HG02623 (cell line): ENCODE measurements at regions not wholly inside any gene's neighbourhood (a gene's known extent, or its start where the extent isn't known, plus 50 kb on each side); places are given as distances from the start of the nearest gene placed in this dataset.
"Not testable (repeated sequence)": the region's sequence is repeated elsewhere in the genome, so short reads cannot be mapped to it uniquely, and the experiment has no call there.

ENCODE experiments used
- ATAC-seq: cut with Tn5 transposase; IDR thresholded peaks from one replicate; pipeline ENCODE4 v1.9.1; 2021; ENCODE audit warnings: moderate library complexity; ENCODE audit not compliant: unreplicated experiment

DNA sequence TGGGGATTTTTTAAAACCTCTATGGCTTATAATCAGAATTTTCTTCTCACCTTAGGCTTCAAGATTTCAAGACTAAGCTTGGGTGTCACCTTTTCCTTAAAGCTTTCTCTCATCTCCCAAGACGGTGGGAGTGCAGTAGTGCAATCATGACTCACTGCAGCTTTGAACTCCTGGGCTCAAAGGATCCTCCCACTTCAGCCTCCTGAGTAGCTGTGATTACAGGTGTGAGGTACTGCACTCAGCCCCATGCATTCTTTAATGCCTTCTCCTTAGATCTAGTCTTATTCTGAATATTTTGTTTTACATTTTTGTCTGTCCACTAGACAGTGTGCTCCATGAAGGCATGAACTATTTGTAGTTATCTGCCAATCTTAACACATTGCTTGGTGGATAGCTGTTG is 55.7 kb upstream of the FAT3 start:
- no peak for ATAC-seq

GRCh38 chr11:92167571-92167970 is 57.0 kb upstream of the FAT3 start:
- ATAC-seq: no peak

GRCh38 chr11:92166335-92166734 is 58.3 kb upstream of the FAT3 start:
- ATAC-seq: no peak

DNA sequence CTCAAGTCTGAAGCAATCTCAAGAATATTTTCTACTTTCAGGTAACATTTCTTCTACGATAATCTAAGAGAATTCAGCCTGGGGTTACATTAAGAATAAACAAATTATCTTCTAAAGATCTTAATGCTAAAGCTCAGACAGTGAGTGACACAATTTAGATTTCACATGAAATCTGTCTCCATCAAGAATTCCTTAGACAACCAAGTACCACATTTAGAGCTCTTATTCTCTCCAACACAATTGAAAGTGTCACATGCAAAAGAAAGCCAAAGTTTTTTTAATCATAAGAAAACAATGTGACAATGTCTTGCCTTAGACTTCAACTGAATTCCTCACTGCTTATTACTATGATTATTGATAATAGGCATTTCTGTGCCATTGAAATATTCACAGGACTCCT is 60.7 kb upstream of the FAT3 start:
- no peak for ATAC-seq

DNA sequence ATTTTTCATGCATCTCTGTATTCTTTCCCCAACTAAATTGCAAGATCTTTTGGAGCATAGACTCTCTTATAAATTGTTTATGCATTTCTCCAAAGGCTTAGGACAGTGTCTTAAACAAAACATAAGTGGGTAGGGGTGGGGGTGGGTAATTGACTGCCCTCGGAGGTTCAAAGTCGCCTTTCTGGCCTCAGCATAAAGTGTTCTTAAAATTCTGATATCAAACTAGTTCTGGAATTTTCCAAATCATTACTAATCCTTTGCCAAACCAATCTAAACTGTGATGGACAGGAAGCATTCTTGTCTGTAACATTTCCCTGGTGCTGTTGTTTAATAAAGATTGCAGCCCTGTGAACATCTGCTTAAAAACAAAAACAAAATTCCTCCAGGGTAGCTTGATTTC is 61.8 kb upstream of the FAT3 start:
- no peak for ATAC-seq

GRCh38 chr11:92159931-92160330 is 64.7 kb upstream of the FAT3 start:
- no peak for ATAC-seq

DNA sequence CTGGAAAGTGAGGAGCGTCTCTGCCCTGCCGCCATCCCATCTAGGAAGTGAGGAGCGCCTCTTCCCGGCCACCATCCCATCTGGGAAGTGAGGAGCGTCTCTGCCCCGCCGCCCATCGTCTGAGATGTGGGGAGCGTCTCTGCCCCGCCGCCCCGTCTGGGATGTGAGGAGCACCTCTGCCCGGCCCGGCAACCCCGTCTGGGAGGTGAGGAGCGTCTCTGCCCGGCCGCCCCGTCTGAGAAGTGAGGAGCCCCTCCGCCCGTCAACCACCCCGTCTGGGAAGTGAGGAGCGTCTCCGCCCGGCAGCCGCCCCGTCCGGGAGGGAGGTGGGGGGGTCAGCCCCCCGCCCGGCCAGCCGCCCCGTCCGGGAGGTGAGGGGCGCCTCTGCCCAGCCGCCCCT is 67.2 kb upstream of the FAT3 start:
- ATAC-seq: not testable (repeated sequence)

GRCh38 chr11:92154611-92155010 is 70.0 kb upstream of the FAT3 start:
- no peak for ATAC-seq

DNA sequence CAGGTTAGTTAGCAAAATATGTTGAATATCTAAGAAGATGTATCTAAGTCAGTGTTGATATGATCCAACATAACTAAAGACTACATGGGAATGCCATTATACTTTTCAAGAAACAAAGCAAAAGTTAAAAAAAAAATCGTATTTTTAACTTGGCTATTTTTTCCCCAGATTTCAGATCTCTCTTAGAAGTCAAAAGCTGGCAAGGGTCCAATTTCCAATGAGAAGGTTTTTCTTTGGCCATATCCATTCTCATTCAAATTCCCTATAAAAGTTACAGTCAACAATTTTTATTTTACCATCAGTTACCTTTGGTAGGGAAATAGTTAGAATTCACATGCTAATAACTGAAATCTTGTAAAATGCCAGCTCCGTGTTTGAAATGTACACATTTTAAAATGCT is 70.5 kb upstream of the FAT3 start:
- ATAC-seq: no peak

- no peak for ATAC-seq
Observed at GRCh38 chr11:92153542-92153941, 71.1 kb upstream of the FAT3 start.

DNA sequence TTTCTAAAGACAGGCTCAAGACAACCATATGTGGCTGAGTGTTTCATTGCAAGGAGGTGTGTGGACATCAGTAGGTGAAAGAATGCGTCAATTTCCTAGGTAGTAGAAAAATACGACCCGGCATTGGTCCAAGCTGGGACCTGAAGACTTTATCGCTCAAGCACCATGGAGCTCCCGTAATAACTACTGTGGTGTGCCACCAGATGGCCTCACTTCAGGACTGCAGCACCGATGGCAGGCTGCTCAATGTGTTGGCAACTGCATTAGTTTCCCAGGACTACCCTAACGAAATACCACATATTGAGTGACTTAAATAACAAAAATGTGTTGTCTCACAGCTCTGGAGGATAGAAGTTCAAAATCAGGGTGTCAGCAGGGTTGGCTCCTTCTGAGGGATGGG is 72.4 kb upstream of the FAT3 start:
- no peak for ATAC-seq

DNA sequence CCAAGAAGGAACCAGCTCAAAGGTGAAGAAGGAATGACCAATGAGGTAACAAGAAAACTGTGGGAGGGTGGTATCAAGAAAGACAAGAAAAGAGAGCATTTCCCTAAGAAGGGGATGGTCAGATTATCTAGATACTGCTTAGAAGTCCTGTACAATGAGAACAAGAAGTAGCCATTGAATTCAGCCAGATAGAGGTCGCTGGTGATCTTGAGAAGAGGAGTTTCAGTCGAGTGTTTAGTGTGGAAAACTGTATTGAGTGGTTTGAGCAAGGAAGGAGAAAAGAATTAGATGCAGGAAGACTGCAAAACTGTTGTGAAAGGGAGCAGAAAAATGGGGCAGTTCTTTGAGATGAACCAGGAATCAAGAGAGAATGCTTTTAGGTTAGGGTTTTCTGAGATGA is 74.6 kb upstream of the FAT3 start:
- no peak for ATAC-seq

DNA sequence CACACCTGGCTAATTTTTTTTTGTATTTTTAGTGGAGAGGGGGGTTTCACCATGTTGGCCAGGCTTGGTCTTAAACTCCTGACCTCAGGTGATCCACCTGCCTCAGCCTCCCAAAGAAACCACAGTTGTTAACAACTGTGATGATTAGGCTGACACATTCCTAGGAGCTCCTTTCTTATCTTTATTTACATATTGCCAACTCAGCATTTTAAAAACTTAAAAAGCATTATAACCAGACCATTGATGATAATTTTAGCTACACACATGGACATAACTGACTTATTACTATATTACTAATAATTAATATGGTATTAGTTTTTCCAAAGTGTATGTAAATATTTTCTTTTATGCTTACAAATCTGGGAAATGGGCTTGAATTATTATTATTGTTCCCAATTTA is 82.9 kb upstream of the FAT3 start:
- no peak for ATAC-seq

GRCh38 chr11:92141159-92141558 is 83.5 kb upstream of the FAT3 start:
- ATAC-seq: no peak

GRCh38 chr11:92140021-92140420 is 84.6 kb upstream of the FAT3 start:
- ATAC-seq: no peak

DNA sequence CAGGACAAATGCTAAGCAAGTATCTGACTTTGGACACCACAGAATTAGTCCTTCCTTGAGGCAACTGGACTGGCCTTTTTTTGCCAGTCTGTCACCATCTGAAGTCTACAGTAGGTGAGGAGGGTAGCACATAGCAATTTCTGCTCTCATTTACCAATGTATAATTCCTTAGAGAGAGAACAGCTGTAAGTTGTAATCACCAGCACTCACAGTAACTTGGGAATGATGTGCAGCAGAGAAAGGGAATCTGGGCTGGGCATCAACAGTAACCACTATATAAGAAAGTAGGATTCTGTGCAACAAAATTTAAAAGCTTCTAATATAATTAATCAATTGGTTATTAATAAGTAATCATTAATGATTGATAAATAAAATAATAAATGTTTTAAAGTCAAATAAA is 86.3 kb upstream of the FAT3 start:
- no peak for ATAC-seq

DNA sequence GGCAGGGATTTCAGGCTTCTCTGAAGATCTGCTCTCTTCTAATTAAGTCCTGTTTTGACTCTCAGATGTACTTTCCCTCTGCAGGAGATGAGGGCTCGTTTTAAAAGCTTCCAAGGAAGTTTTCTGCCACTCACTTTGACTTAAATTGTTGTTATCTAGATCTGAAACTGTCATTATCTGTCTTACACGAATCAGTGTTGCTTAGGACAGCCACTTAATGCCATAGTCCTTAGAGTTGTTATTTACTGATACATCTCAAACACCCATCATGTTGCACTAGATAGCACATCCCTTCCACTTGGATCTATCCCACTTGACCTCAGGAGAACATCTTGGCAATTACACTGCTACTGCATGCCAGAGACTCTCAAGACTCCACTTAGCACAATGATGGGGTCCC is 86.9 kb upstream of the FAT3 start:
- ATAC-seq: no peak

GRCh38 chr11:92136797-92137196 is 87.8 kb upstream of the FAT3 start:
- ATAC-seq: no peak

DNA sequence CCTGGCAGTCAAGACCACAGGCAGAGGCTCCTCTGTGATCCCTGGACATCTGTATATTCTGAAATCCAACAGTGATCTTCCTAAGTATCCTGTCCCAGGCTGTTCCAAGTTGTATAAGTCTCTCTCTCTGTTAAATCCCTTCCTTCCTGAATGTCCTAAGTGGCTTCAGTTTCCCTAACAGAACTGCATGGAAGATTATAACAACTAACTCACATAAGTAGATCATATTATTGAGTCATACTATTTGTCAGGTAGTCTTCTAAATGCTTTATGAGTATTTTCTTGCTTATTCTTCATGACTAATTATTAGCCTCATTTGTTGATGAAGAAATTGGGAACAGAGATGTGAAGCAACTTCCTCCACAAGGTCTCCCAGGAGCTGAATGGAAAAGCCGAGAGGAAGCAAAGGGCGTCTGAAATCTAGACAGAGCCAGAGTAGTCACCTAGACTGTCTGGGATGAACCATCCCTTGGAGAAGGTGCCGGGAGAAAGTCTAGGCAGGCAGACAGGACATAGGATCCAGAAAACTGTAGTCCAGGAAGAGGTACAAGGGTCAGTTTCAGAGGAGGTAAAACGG is 93.2 kb upstream of the FAT3 start:
- ATAC-seq: no peak

DNA sequence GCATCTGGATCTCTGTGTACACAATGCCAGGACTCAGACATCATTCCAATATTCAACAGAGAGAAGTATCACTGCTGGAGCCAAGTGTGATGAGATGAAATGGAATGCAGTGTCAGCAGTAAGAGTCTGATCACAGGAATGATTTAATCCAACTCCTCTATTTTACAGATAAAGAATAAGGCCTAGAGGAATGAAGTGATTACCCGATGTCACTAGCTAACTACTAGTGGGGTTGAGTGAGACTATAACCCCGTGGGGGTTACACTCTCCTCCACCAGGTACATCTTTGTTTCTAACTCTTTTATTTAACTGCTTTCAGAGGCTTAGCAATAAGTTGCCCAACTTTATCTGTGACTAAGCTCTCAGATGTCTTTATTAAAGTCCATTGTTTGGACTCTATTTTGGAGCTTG is 94.2 kb upstream of the FAT3 start:
- no peak for ATAC-seq

DNA sequence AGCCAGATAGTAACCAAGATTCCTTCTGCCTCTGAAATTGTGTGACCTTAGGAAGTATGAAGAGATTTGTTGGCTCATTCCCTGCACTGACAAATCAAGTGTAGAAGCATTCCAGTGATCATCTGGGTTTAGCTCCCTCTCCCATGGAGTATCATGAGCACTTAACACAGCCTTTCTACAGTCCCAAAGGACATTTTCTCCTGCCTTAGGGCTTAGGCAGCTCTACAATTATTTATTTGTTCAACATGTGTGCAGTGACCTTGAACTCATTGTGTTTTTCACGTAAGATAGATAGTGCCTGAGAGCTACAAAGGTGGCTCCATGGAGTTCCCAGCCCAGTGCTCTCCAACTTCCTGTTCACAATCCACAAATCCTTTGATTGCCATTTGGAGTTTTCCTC is 94.8 kb upstream of the FAT3 start:
- ATAC-seq: no peak

- ATAC-seq: no peak
Observed at GRCh38 chr11:92128026-92128425, 96.6 kb upstream of the FAT3 start.

DNA sequence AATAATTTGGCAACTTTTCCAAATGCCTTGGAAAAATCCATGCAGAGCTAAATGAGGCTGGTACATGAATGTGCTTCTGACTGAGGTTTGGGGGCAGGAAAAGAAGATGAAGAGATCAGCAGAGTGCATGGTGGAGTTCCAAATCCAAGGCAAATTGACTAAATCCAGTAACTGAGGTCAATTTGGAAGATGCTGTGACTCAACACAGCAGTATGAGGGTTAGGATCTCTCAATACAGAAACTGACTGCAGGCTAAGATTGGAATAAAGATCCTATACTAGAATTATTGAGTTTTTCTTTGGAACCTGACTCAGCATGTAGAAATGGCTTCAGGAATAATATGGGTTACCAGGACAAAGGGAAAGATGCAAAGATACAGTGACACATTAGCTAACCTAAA is 99.3 kb upstream of the FAT3 start:
- ATAC-seq: no peak

GRCh38 chr11:92123540-92123939 is 101.1 kb upstream of the FAT3 start:
- no peak for ATAC-seq
